ENCODE measurements at regions not wholly inside any gene's neighbourhood (a gene's known extent, or its start where the extent isn't known, plus 50 kb on each side); places are given as distances from the start of the nearest gene placed in this dataset.

GRCh38 chr3:147756476-147756875 is 347.3 kb downstream of the ZIC1 start:
- no peak for DNase-seq (ENCODE audit: low read depth in 2 of 2)
- no peak overlapping the region for H3K4me3 ChIP-seq (replicated peaks in 1 of 2; ENCODE audit: low read depth in 2 of 2, low read length in 2 of 2)
- no peak for TF ChIP-seq CTCF (IDR thresholded peaks at IDR 0.05; ENCODE audit: low read depth, low read length)

- no peak for DNase-seq (ENCODE audit: low read depth in 2 of 2)
- H3K4me3 ChIP-seq (replicated peaks in 1 of 2; ENCODE audit: low read depth in 2 of 2, low read length in 2 of 2) = no peak overlapping the region
- no peak for TF ChIP-seq CTCF (IDR thresholded peaks at IDR 0.05; ENCODE audit: low read depth, low read length)
These were observed 348.7 kb downstream of the ZIC1 start for GRCh38 chr3:147757866-147758265.

GRCh38 chr3:147758771-147759170 is 349.6 kb downstream of the ZIC1 start:
- peak in 1 of 2 donors; percentile 8 for DNase-seq (ENCODE audit: low read depth in 2 of 2)
- H3K4me3 ChIP-seq (replicated peaks in 1 of 2; ENCODE audit: low read depth in 2 of 2, low read length in 2 of 2) = no peak overlapping the region
- TF ChIP-seq CTCF (IDR thresholded peaks at IDR 0.05; ENCODE audit: low read depth, low read length) = no peak

- H3K4me3 ChIP-seq (replicated peaks in 1 of 2; ENCODE audit: low read depth in 2 of 2, low read length in 2 of 2) = no peak overlapping the region
- DNase-seq (ENCODE audit: low read depth in 2 of 2) = no peak
- no peak for TF ChIP-seq CTCF (IDR thresholded peaks at IDR 0.05; ENCODE audit: low read depth, low read length)
These were observed 350.9 kb downstream of the ZIC1 start for GRCh38 chr3:147760085-147760484.

DNA sequence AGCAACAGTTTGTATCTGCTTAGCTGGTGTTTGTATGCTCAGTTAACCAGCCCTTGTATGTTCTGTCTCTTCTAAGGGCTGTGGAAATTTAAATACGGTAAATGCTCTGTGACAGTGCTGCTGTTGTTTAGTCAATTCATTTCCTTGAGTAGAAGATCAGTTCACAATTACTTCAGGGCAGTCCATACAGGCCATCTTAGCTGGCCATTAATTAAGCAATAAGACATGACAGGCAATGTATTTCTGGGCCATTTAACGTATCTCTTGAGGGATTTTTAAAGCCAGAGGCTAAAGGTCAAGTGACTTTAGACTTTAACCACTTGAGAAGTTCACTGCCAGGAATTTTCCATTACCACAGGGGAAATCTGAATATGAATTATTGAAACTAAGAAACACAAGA is 351.8 kb downstream of the ZIC1 start:
- no peak for DNase-seq (ENCODE audit: low read depth in 2 of 2)
- H3K4me3 ChIP-seq (replicated peaks in 1 of 2; ENCODE audit: low read depth in 2 of 2, low read length in 2 of 2) = no peak overlapping the region
- no peak for TF ChIP-seq CTCF (IDR thresholded peaks at IDR 0.05; ENCODE audit: low read depth, low read length)

GRCh38 chr3:147773116-147773630 is 364.0 kb downstream of the ZIC1 start:
- peak in 1 of 2 donors; percentile 3 for DNase-seq (ENCODE audit: low read depth in 2 of 2)
- no peak for TF ChIP-seq CTCF (IDR thresholded peaks at IDR 0.05; ENCODE audit: low read depth, low read length)
- no peak overlapping the region for H3K4me3 ChIP-seq (replicated peaks in 1 of 2; ENCODE audit: low read depth in 2 of 2, low read length in 2 of 2)

DNA sequence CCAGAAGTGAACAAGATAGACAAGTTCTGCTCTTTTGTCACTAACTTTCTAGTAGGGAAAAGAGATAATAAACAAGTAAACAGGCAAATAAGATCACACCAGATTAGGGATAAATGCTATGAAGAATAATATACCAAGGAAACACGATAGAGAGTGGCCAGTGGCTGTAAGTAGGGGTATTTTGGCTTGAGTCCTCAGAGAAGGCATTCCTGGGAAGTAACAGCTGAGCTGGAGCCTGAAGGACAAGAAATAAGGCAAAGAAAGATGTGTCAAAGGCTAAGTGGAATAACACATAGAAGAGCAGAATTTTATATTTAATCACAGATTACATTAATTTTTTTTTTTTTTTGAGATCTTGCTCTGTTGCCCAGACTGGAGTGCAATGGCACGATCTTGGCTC is 366.2 kb downstream of the ZIC1 start:
- H3K4me3 ChIP-seq (replicated peaks in 1 of 2; ENCODE audit: low read depth in 2 of 2, low read length in 2 of 2) = no peak overlapping the region
- TF ChIP-seq CTCF (IDR thresholded peaks at IDR 0.05; ENCODE audit: low read depth, low read length) = no peak
- DNase-seq (ENCODE audit: low read depth in 2 of 2) = no peak
